ENCODE measurements at regions not wholly inside any gene's neighbourhood (a gene's known extent, or its start where the extent isn't known, plus 50 kb on each side); places are given as distances from the start of the nearest gene placed in this dataset.

DNA sequence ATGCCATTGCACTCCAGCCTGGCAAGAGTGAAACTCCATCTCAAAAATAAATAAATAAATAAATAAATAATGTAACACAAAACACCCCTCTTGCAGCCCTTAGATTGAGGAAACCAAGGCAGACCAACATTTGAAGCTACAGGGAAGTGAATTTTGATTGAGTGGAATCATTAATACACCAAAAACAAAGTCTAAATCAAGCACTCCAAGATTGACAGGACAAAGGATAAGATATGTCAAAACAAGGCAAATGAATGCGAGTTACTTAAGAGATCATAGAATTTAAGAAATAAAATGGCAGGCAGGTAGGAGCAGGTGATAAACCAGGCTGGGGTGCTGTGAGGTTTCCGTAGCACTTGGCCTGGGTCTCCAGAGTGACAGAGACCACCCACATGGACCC, 54.9 kb upstream of the RAB12 start:
- ChIA-PET POLR2A (no interaction called here), CTCF (no interaction called here)
- no peak overlapping the region for H3K27ac ChIP-seq (ENCODE audit: low read length)
- no peaks in the 10 kb centered on the region for H3K4me1 ChIP-seq (ENCODE audit: control insufficient read depth, insufficient read depth, low read length)
- DNase-seq (ENCODE audit: low read depth, low spot score) (no peak), ATAC-seq (no peak)
- peaks cover 3% of the 10 kb centered on the region; the same call in 1 of the 2 replicates for H3K27me3 ChIP-seq (ENCODE audit: control insufficient read depth, insufficient read depth, low read length)
- H3K36me3 ChIP-seq (ENCODE audit: control insufficient read depth, insufficient read depth, low read length) = no peaks in the 10 kb centered on the region
- no peaks in the 10 kb centered on the region for H3K9me3 ChIP-seq (ENCODE audit: control insufficient read depth, insufficient read depth, low read depth, low read length)
- no TSS peak for BruUV-seq (replicated peaks)
- H3K4me3 ChIP-seq (ENCODE audit: low read depth in 2 of 2, low read length in 2 of 2) = no peak overlapping the region
- TF ChIP-seq TCF7L2 (IDR thresholded peaks at IDR 0.05; ENCODE audit: low read depth, low read length) (no peak), SIN3A (IDR thresholded peaks at IDR 0.05; ENCODE audit: borderline replicate concordance, insufficient read depth, low read depth, low read length) (no peak), POLR2AphosphoS5 (IDR thresholded peaks at IDR 0.05; ENCODE audit: low read depth, low read length) (no peak)
- TF ChIP-seq, protein P1, sequence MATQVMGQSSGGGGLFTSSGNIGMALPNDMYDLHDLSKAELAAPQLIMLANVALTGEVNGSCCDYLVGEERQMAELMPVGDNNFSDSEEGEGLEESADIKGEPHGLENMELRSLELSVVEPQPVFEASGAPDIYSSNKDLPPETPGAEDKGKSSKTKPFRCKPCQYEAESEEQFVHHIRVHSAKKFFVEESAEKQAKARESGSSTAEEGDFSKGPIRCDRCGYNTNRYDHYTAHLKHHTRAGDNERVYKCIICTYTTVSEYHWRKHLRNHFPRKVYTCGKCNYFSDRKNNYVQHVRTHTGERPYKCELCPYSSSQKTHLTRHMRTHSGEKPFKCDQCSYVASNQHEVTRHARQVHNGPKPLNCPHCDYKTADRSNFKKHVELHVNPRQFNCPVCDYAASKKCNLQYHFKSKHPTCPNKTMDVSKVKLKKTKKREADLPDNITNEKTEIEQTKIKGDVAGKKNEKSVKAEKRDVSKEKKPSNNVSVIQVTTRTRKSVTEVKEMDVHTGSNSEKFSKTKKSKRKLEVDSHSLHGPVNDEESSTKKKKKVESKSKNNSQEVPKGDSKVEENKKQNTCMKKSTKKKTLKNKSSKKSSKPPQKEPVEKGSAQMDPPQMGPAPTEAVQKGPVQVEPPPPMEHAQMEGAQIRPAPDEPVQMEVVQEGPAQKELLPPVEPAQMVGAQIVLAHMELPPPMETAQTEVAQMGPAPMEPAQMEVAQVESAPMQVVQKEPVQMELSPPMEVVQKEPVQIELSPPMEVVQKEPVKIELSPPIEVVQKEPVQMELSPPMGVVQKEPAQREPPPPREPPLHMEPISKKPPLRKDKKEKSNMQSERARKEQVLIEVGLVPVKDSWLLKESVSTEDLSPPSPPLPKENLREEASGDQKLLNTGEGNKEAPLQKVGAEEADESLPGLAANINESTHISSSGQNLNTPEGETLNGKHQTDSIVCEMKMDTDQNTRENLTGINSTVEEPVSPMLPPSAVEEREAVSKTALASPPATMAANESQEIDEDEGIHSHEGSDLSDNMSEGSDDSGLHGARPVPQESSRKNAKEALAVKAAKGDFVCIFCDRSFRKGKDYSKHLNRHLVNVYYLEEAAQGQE (IDR thresholded peaks at IDR 0.05; ENCODE audit: insufficient read depth in 1 of 2, low read depth in 2 of 2, low read length in 1 of 2) = no peak
- intact Hi-C loops (cut with micrococcal nuclease; ENCODE audit: unreplicated experiment) = no loop called here
- in situ Hi-C loops (cut with HindIII; ENCODE audit: low pct_unique_long_range_greater_than_20kb, low sequenced_read_pairs) = no loop called here

DNA sequence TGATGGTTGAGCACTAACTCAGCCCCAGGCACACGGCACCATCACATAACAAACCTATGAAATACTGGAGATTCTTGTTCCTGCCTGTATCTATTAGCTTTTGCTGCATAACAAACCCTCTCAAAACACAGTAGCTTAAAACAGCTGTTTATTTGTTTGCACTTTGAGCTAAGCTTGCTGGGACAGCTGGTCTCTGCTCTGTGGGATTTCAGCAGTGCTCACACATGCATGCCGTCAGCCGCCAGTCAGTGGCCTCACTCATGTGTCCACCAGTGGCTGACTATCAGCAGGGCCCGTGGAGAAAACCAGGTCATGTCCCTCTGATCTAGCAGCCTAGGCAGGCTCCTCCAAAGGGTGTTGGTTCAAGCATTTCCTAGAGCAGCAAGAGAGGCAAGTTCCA, 52.8 kb upstream of the RAB12 start:
- CTCF ChIA-PET = no interaction called here
- in situ Hi-C loops (cut with HindIII; ENCODE audit: low pct_unique_long_range_greater_than_20kb, low sequenced_read_pairs) = no loop called here
- Histone ChIP-seq H3K36me3 (ENCODE audit: control insufficient read depth, insufficient read depth, low read length) (no peaks in the 10 kb centered on the region), H3K27me3 (ENCODE audit: control insufficient read depth, insufficient read depth, low read length) (0 out of 2 replicates have a peak, but pooled peaks cover 2% of the 10 kb centered on the region), H3K27ac (ENCODE audit: low read length) (no peak overlapping the region), H3K4me1 (ENCODE audit: control insufficient read depth, insufficient read depth, low read length) (no peaks in the 10 kb centered on the region), H3K4me3 (ENCODE audit: low read depth in 2 of 2, low read length in 2 of 2) (no peak overlapping the region), H3K9me3 (ENCODE audit: control insufficient read depth, insufficient read depth, low read depth, low read length) (no peaks in the 10 kb centered on the region)
- intact Hi-C loops (cut with micrococcal nuclease; ENCODE audit: unreplicated experiment) = no loop called here
- BruUV-seq (replicated peaks) = no TSS peak
- ATAC-seq = no peak
- TF ChIP-seq, protein P1 (IDR thresholded peaks at IDR 0.05; ENCODE audit: insufficient read depth in 1 of 2, low read depth in 2 of 2, low read length in 1 of 2) = no peak
- no peak for TF ChIP-seq TCF7L2 (IDR thresholded peaks at IDR 0.05; ENCODE audit: low read depth, low read length)
- no peak for TF ChIP-seq SIN3A (IDR thresholded peaks at IDR 0.05; ENCODE audit: borderline replicate concordance, insufficient read depth, low read depth, low read length)
- TF ChIP-seq POLR2AphosphoS5 (IDR thresholded peaks at IDR 0.05; ENCODE audit: low read depth, low read length) = no peak
- TF ChIP-seq, protein P2, sequence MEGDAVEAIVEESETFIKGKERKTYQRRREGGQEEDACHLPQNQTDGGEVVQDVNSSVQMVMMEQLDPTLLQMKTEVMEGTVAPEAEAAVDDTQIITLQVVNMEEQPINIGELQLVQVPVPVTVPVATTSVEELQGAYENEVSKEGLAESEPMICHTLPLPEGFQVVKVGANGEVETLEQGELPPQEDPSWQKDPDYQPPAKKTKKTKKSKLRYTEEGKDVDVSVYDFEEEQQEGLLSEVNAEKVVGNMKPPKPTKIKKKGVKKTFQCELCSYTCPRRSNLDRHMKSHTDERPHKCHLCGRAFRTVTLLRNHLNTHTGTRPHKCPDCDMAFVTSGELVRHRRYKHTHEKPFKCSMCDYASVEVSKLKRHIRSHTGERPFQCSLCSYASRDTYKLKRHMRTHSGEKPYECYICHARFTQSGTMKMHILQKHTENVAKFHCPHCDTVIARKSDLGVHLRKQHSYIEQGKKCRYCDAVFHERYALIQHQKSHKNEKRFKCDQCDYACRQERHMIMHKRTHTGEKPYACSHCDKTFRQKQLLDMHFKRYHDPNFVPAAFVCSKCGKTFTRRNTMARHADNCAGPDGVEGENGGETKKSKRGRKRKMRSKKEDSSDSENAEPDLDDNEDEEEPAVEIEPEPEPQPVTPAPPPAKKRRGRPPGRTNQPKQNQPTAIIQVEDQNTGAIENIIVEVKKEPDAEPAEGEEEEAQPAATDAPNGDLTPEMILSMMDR (IDR thresholded peaks at IDR 0.05) = no peak
- POLR2A ChIA-PET = no interaction called here
- DNase-seq (ENCODE audit: low read depth, low spot score) = no peak
